ENCODE measurements at regions not wholly inside any gene's neighbourhood (a gene's known extent, or its start where the extent isn't known, plus 50 kb on each side); places are given as distances from the start of the nearest gene placed in this dataset.

- in situ Hi-C loops (cut with MboI; ENCODE audit: low sequenced_read_pairs): no loop called here
- H3K27me3 ChIP-seq (ENCODE audit: low read depth): no peaks in the 10 kb centered on the region
- no peaks in the 10 kb centered on the region for H3K9me3 ChIP-seq
- H3K4me3 ChIP-seq: no peak overlapping the region
- H3K4me1 ChIP-seq: no peaks in the 10 kb centered on the region
- no peak for DNase-seq (ENCODE audit: low spot score in 2 of 2)
- no peaks in the 10 kb centered on the region for H3K36me3 ChIP-seq (replicated peaks)
Observed at GRCh38 chr2:45316576-45317338, 294.3 kb downstream of the SRBD1 start.

GRCh38 chr2:45315861-45316260, 295.2 kb downstream of the SRBD1 start:
- DNase-seq (ENCODE audit: low spot score in 2 of 2): no peak
- Histone ChIP-seq H3K4me3 (no peak overlapping the region), H3K27me3 (ENCODE audit: low read depth) (no peaks in the 10 kb centered on the region), H3K9me3 (no peaks in the 10 kb centered on the region), H3K4me1 (no peaks in the 10 kb centered on the region), H3K36me3 (replicated peaks) (no peaks in the 10 kb centered on the region)
- in situ Hi-C loops (cut with MboI; ENCODE audit: low sequenced_read_pairs): no loop called here

GRCh38 chr2:45312275-45312674, 298.8 kb downstream of the SRBD1 start:
- in situ Hi-C loops (cut with MboI; ENCODE audit: low sequenced_read_pairs): no loop called here
- H3K36me3 ChIP-seq (replicated peaks): no peaks in the 10 kb centered on the region
- H3K9me3 ChIP-seq: no peaks in the 10 kb centered on the region
- no peak for DNase-seq (ENCODE audit: low spot score in 2 of 2)
- H3K27me3 ChIP-seq (ENCODE audit: low read depth): no peaks in the 10 kb centered on the region
- no peaks in the 10 kb centered on the region for H3K4me1 ChIP-seq
- H3K4me3 ChIP-seq: no peak overlapping the region

GRCh38 chr2:45311559-45311958, 299.5 kb downstream of the SRBD1 start:
- Histone ChIP-seq H3K4me1 (no peaks in the 10 kb centered on the region), H3K27me3 (ENCODE audit: low read depth) (no peaks in the 10 kb centered on the region), H3K4me3 (no peak overlapping the region), H3K9me3 (no peaks in the 10 kb centered on the region), H3K36me3 (replicated peaks) (no peaks in the 10 kb centered on the region)
- DNase-seq (ENCODE audit: low spot score in 2 of 2): no peak
- in situ Hi-C loops (cut with MboI; ENCODE audit: low sequenced_read_pairs): no loop called here

- no peak for DNase-seq (ENCODE audit: low spot score in 2 of 2)
- Histone ChIP-seq H3K9me3 (no peaks in the 10 kb centered on the region), H3K4me3 (no peak overlapping the region), H3K27me3 (ENCODE audit: low read depth) (no peaks in the 10 kb centered on the region), H3K4me1 (no peaks in the 10 kb centered on the region), H3K36me3 (replicated peaks) (no peaks in the 10 kb centered on the region)
- in situ Hi-C loops (cut with MboI; ENCODE audit: low sequenced_read_pairs): no loop called here
Observed at GRCh38 chr2:45307147-45307546, 297.9 kb upstream of the SIX2 start.

- Histone ChIP-seq H3K27me3 (ENCODE audit: low read depth) (no peaks in the 10 kb centered on the region), H3K4me1 (no peaks in the 10 kb centered on the region), H3K9me3 (no peaks in the 10 kb centered on the region), H3K36me3 (replicated peaks) (no peaks in the 10 kb centered on the region), H3K4me3 (no peak overlapping the region)
- in situ Hi-C loops (cut with MboI; ENCODE audit: low sequenced_read_pairs): no loop called here
- no peak for DNase-seq (ENCODE audit: low spot score in 2 of 2)
Observed at GRCh38 chr2:45305599-45305998, 296.3 kb upstream of the SIX2 start.

- H3K36me3 ChIP-seq (replicated peaks): no peaks in the 10 kb centered on the region
- DNase-seq (ENCODE audit: low spot score in 2 of 2): no peak
- no peaks in the 10 kb centered on the region for H3K27me3 ChIP-seq (ENCODE audit: low read depth)
- in situ Hi-C loops (cut with MboI; ENCODE audit: low sequenced_read_pairs): no loop called here
- H3K4me1 ChIP-seq: no peaks in the 10 kb centered on the region
- H3K9me3 ChIP-seq: no peaks in the 10 kb centered on the region
- H3K4me3 ChIP-seq: no peak overlapping the region
Observed at GRCh38 chr2:45303417-45304202, 294.4 kb upstream of the SIX2 start.

GRCh38 chr2:45301307-45302277, 292.3 kb upstream of the SIX2 start:
- Histone ChIP-seq H3K4me1 (no peaks in the 10 kb centered on the region), H3K9me3 (no peaks in the 10 kb centered on the region), H3K4me3 (no peak overlapping the region), H3K36me3 (replicated peaks) (no peaks in the 10 kb centered on the region), H3K27me3 (ENCODE audit: low read depth) (no peaks in the 10 kb centered on the region)
- no peak for DNase-seq (ENCODE audit: low spot score in 2 of 2)
- in situ Hi-C loops (cut with MboI; ENCODE audit: low sequenced_read_pairs): no loop called here

GRCh38 chr2:45300026-45300750, 290.9 kb upstream of the SIX2 start:
- in situ Hi-C loops (cut with MboI; ENCODE audit: low sequenced_read_pairs): no loop called here
- no peak for DNase-seq (ENCODE audit: low spot score in 2 of 2)
- no peaks in the 10 kb centered on the region for H3K36me3 ChIP-seq (replicated peaks)

GRCh38 chr2:45299361-45299760, 290.1 kb upstream of the SIX2 start:
- no peak for DNase-seq (ENCODE audit: low spot score in 2 of 2)
- Histone ChIP-seq H3K36me3 (replicated peaks) (no peaks in the 10 kb centered on the region), H3K27me3 (ENCODE audit: low read depth) (no peaks in the 10 kb centered on the region), H3K4me1 (no peaks in the 10 kb centered on the region), H3K4me3 (no peak overlapping the region), H3K9me3 (no peaks in the 10 kb centered on the region)
- in situ Hi-C loops (cut with MboI; ENCODE audit: low sequenced_read_pairs): no loop called here

More at GRCh38 chr2:45300026-45300750, 290.9 kb upstream of the SIX2 start:
- H3K4me1 ChIP-seq: no peaks in the 10 kb centered on the region
- H3K9me3 ChIP-seq: no peaks in the 10 kb centered on the region
- no peaks in the 10 kb centered on the region for H3K27me3 ChIP-seq (ENCODE audit: low read depth)
- no peak overlapping the region for H3K4me3 ChIP-seq

- H3K4me3 ChIP-seq: no peak overlapping the region
- H3K9me3 ChIP-seq: no peaks in the 10 kb centered on the region
- no peaks in the 10 kb centered on the region for H3K4me1 ChIP-seq
- H3K36me3 ChIP-seq (replicated peaks): no peaks in the 10 kb centered on the region
- in situ Hi-C loops (cut with MboI; ENCODE audit: low sequenced_read_pairs): no loop called here
- DNase-seq (ENCODE audit: low spot score in 2 of 2): no peak
- peaks cover 7% of the 10 kb centered on the region for H3K27me3 ChIP-seq (ENCODE audit: low read depth)
Observed at GRCh38 chr2:45293182-45293581, 283.9 kb upstream of the SIX2 start.

- in situ Hi-C loops (cut with MboI; ENCODE audit: low sequenced_read_pairs): no loop called here
- peaks cover 7% of the 10 kb centered on the region for H3K27me3 ChIP-seq (ENCODE audit: low read depth)
- DNase-seq (ENCODE audit: low spot score in 2 of 2): no peak
- no peaks in the 10 kb centered on the region for H3K9me3 ChIP-seq
- no peaks in the 10 kb centered on the region for H3K4me1 ChIP-seq
- no peaks in the 10 kb centered on the region for H3K36me3 ChIP-seq (replicated peaks)
- H3K4me3 ChIP-seq: no peak overlapping the region
Observed at GRCh38 chr2:45291296-45291701, 282.0 kb upstream of the SIX2 start.
